Fibroblast of mammary gland (primary cell): ENCODE measurements at regions not wholly inside any gene's neighbourhood (a gene's known extent, or its start where the extent isn't known, plus 50 kb on each side); places are given as distances from the start of the nearest gene placed in this dataset.
"Not testable (repeated sequence)": the region's sequence is repeated elsewhere in the genome, so short reads cannot be mapped to it uniquely, and the experiment has no call there.

ENCODE experiments used
- DNase-seq: peaks from one replicate; pipeline ENCODE4 v3.0.0-alpha.2; 2010; ENCODE audit warnings: low read depth
- H3K4me3 ChIP-seq: 2 replicates; pipeline ENCODE4 v1.5.1; 2011; ENCODE audit warnings: low read depth, mild to moderate bottlenecking, low read length, moderate library complexity; ENCODE audit not compliant: control insufficient read depth
- TF ChIP-seq, protein P1 (sequence below): conservative IDR thresholded peaks from 2 replicates; pipeline ENCODE4 v1.5.1; 2011; ENCODE audit warnings: low read depth, low read length, inconsistent platforms; ENCODE audit not compliant: control insufficient read depth, insufficient read depth

DNA sequence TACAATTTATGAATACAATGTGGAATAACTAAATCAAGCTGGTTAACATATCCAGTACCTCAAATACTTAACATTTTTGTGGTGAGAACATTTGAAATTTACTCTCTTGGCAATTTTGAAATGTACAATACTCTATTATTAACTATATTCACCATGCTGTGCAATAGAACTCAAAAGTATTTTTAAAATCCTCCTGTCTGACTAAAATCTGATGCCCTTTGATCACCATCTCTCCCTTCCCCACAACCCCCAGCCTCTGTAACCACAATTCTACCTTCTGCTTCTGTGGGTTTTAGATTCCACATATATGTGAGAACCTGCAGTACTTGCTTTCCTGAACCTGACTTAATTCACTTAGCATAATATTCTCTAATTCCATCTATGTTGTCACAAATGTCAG lies 71.6 kb upstream of the ALOX12 start:
- no peak for DNase-seq
- TF ChIP-seq, protein P1, sequence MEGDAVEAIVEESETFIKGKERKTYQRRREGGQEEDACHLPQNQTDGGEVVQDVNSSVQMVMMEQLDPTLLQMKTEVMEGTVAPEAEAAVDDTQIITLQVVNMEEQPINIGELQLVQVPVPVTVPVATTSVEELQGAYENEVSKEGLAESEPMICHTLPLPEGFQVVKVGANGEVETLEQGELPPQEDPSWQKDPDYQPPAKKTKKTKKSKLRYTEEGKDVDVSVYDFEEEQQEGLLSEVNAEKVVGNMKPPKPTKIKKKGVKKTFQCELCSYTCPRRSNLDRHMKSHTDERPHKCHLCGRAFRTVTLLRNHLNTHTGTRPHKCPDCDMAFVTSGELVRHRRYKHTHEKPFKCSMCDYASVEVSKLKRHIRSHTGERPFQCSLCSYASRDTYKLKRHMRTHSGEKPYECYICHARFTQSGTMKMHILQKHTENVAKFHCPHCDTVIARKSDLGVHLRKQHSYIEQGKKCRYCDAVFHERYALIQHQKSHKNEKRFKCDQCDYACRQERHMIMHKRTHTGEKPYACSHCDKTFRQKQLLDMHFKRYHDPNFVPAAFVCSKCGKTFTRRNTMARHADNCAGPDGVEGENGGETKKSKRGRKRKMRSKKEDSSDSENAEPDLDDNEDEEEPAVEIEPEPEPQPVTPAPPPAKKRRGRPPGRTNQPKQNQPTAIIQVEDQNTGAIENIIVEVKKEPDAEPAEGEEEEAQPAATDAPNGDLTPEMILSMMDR = no peak
- H3K4me3 ChIP-seq = no peak overlapping the region

DNA sequence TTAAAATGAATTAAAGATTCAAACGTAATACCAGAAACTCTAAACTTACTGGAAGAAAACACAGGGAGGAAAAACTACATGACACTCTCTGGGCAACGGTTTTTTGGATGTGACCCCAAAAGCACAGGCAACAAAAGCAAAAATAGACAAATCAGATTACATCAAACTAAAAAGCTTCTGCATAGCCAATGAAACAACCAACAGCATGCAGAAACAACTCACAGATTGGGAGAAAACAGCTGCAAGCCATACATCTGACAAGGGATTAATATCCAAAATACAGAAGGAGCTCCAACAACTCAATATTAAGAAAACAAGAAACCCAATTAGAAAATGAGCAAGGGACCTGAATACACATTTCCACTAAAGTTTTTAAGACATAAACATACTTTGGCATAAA lies 69.2 kb upstream of the ALOX12 start:
- no peak overlapping the region for H3K4me3 ChIP-seq
- TF ChIP-seq, protein P1 = no peak
- DNase-seq = no peak

DNA sequence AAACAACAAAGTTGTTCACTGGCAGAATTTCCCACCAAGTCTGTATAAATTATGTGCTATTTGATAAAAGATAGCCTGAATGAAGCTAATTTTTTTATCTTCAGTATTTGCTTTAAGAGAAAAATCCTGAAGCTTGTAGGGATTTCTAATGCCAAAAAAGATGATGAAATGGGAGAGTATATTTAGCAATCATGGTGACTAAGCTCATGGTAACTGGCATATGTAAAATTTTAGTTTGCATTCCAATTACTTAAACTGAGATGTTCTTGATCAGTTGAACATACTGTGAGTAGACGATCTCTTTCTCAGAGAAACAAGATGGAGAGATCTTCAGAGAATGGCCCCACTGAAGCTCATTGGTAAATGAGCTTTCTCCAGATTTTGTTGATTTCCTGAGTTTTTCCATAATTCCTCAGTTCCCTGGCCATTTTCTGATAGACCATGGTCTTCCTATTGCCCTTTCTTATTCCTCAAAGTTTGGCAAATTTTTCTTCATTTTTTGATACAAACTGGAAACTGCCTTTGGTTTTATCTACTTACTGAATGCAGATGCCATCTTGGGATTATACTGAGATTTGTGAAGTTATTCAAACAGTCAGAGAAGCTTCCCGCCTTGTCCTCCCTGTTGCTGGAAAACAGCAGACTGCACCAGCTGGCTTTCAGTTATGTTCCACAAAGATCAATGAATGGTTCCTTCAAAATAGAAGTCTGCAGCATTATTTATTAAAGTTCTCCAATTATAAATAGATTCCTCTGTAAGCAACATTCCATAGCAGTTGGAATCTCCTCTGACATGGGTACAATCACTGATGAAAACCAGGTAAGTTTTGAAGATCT lies 68.3 kb upstream of the ALOX12 start:
- H3K4me3 ChIP-seq = no peak overlapping the region
- TF ChIP-seq, protein P1 = no peak
- peak; percentile 85 for DNase-seq

DNA sequence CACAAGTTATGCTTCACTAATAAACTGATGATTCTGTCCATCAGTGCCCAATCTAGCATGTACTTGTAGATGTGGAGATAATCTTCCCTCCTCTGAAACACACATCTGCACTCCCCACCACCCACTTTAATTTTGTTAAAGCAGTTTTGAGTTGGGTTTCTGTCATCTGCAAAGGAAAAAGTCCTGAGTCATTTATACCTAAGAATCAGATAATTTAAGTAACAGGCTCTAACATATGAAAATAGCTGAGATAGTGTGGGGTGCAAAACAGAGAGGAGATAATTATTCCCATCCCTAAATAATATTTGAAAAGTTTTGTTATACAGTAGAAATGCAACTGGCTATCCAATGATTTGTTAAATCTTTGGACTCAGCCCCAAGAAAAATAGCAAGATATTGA lies 67.7 kb upstream of the ALOX12 start:
- TF ChIP-seq, protein P1 = no peak
- H3K4me3 ChIP-seq = no peak overlapping the region

DNA sequence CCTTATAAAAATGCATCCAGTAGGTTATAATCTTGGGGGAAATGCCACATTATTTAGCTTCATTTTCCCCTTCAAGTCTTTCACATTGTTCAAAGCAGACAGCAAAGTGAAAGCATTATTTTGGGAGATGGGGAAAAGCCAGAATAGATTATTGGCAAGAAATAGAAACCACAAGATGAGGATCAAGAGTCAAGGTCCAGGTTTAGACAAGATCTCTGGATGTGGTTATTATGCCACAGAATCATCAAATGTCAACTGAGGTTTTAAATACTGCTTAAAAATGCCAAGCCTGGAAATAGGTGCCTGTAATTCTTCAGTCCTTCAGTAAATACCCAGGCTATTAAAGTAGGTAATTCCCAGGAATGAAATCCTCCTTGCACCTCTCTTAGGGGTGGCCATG lies 65.1 kb upstream of the ALOX12 start:
- peak; percentile 21 for DNase-seq

More for the DNA sequence above, 67.7 kb upstream of the ALOX12 start:
- DNase-seq = no peak

DNA sequence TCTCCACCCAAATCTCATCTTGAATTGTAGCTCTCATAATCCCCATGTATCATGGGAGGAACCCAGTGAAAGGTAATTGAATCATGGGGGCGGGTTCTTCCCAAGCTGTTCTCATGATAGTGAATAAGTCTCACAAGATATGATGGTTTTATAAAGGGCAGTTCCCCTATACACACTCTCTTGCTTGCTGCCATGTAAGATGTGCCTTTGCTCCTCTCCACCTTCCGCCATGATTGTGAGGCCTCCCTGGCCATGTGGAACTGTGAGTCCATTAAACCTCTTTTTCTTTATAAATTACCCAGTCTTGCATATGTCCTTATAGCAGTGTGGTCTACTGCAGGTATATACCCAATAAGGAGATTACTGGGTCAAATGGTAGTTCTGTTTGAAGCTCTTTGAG lies 61.3 kb upstream of the ALOX12 start:
- not testable (repeated sequence) for H3K4me3 ChIP-seq, DNase-seq

More for the DNA sequence above, 65.1 kb upstream of the ALOX12 start:
- TF ChIP-seq, protein P1 = no peak
- H3K4me3 ChIP-seq = no peak overlapping the region

DNA sequence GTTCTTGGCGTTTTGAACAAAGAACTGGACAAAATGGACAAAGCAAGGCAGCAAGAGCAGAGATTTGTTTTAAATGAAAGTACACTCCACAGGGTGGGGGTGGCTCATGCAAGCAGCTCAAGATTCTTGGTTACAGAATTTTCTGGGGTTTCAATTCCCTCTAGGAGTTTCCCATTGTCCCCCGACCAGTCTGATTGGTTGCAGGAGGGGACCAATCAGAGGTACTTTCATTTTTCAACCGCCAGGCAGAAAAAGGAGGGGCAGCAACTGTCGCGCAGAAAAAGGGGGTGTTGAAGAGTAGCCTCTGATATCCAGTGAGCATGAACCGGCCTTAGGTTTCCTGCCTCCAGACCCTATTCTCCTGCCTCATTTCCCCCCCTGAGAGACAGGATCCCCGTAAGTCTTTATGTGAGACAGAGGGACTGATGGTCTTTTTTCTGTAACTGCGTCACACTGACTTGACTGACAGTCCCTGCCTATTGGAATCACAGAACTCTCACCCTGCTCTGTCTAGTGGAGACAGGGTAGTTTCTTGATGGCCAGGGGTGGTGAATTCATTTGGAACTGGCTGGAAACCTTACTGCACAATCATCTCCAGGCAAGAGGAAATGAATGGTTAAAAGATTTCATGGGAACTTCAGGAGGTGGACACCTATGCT lies 59.4 kb upstream of the ALOX12 start:
- H3K4me3 ChIP-seq = peak overlapping the region; percentile 52
- peak; percentile 22 for DNase-seq
- TF ChIP-seq, protein P1 = no peak
